ENCODE measurements at regions not wholly inside any gene's neighbourhood (a gene's known extent, or its start where the extent isn't known, plus 50 kb on each side); places are given as distances from the start of the nearest gene placed in this dataset.

- Histone ChIP-seq H3K9me3 (ENCODE audit: control insufficient read depth in 2 of 2, low read length in 2 of 2) (no peaks in the 10 kb centered on the region), H3K27ac (ENCODE audit: low read depth in 2 of 2, low read length in 2 of 2) (no peak overlapping the region), H3K36me3 (ENCODE audit: control insufficient read depth in 2 of 2, insufficient read depth in 2 of 2, low read length in 2 of 2) (no peaks in the 10 kb centered on the region), H3K4me3 (ENCODE audit: low read length in 2 of 2) (no peak overlapping the region), H3K9ac (ENCODE audit: low read depth in 1 of 2, low read length in 2 of 2) (no peak overlapping the region), H3K4me1 (ENCODE audit: control insufficient read depth in 2 of 2, insufficient read depth in 2 of 2, low read length in 2 of 2) (no peaks in the 10 kb centered on the region), H3K27me3 (ENCODE audit: control insufficient read depth in 2 of 2, insufficient read depth in 2 of 2, low read length in 2 of 2) (no peaks in the 10 kb centered on the region)
These were observed 81.5 kb upstream of the CST7 start for GRCh38 chr20:24867556-24867955.

GRCh38 chr20:24868396-24868927 is 80.6 kb upstream of the CST7 start:
- no peak overlapping the region for H3K4me3 ChIP-seq (ENCODE audit: low read length in 2 of 2)
- no peaks in the 10 kb centered on the region for H3K9me3 ChIP-seq (ENCODE audit: control insufficient read depth in 2 of 2, low read length in 2 of 2)
- no peaks in the 10 kb centered on the region for H3K27me3 ChIP-seq (ENCODE audit: control insufficient read depth in 2 of 2, insufficient read depth in 2 of 2, low read length in 2 of 2)
- H3K27ac ChIP-seq (ENCODE audit: low read depth in 2 of 2, low read length in 2 of 2), result no peak overlapping the region
- no peaks in the 10 kb centered on the region for H3K4me1 ChIP-seq (ENCODE audit: control insufficient read depth in 2 of 2, insufficient read depth in 2 of 2, low read length in 2 of 2)
- no peaks in the 10 kb centered on the region for H3K36me3 ChIP-seq (ENCODE audit: control insufficient read depth in 2 of 2, insufficient read depth in 2 of 2, low read length in 2 of 2)
- H3K9ac ChIP-seq (ENCODE audit: low read depth in 1 of 2, low read length in 2 of 2), result no peak overlapping the region

GRCh38 chr20:24868959-24869358 is 80.1 kb upstream of the CST7 start:
- Histone ChIP-seq H3K4me3 (ENCODE audit: low read length in 2 of 2) (no peak overlapping the region), H3K9ac (ENCODE audit: low read depth in 1 of 2, low read length in 2 of 2) (no peak overlapping the region), H3K27me3 (ENCODE audit: control insufficient read depth in 2 of 2, insufficient read depth in 2 of 2, low read length in 2 of 2) (no peaks in the 10 kb centered on the region), H3K9me3 (ENCODE audit: control insufficient read depth in 2 of 2, low read length in 2 of 2) (no peaks in the 10 kb centered on the region), H3K27ac (ENCODE audit: low read depth in 2 of 2, low read length in 2 of 2) (no peak overlapping the region), H3K4me1 (ENCODE audit: control insufficient read depth in 2 of 2, insufficient read depth in 2 of 2, low read length in 2 of 2) (no peaks in the 10 kb centered on the region), H3K36me3 (ENCODE audit: control insufficient read depth in 2 of 2, insufficient read depth in 2 of 2, low read length in 2 of 2) (no peaks in the 10 kb centered on the region)

DNA sequence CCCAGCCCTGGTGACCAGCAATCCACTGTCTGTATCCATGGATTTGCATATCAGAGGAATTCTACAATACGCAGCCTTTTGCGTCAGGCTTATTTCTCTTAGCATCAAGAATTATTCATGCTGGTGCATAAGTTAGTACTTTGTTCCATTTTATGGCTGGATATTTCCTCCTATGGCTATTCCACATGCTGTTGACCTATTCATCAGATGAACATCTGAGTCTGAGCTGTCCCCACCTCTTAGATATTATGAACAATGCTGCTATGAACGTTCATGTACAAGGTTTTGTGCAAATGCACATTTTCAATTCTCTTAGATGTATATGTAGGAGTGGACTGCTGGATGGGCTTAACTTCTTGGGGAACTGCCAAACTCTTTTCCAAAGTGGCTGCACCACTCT is 79.0 kb upstream of the CST7 start:
- no peaks in the 10 kb centered on the region for H3K36me3 ChIP-seq (ENCODE audit: control insufficient read depth in 2 of 2, insufficient read depth in 2 of 2, low read length in 2 of 2)
- H3K27me3 ChIP-seq (ENCODE audit: control insufficient read depth in 2 of 2, insufficient read depth in 2 of 2, low read length in 2 of 2), result no peaks in the 10 kb centered on the region
- H3K9me3 ChIP-seq (ENCODE audit: control insufficient read depth in 2 of 2, low read length in 2 of 2), result no peaks in the 10 kb centered on the region
- no peak overlapping the region for H3K4me3 ChIP-seq (ENCODE audit: low read length in 2 of 2)
- no peak overlapping the region for H3K27ac ChIP-seq (ENCODE audit: low read depth in 2 of 2, low read length in 2 of 2)
- H3K4me1 ChIP-seq (ENCODE audit: control insufficient read depth in 2 of 2, insufficient read depth in 2 of 2, low read length in 2 of 2), result no peaks in the 10 kb centered on the region
- no peak overlapping the region for H3K9ac ChIP-seq (ENCODE audit: low read depth in 1 of 2, low read length in 2 of 2)

DNA sequence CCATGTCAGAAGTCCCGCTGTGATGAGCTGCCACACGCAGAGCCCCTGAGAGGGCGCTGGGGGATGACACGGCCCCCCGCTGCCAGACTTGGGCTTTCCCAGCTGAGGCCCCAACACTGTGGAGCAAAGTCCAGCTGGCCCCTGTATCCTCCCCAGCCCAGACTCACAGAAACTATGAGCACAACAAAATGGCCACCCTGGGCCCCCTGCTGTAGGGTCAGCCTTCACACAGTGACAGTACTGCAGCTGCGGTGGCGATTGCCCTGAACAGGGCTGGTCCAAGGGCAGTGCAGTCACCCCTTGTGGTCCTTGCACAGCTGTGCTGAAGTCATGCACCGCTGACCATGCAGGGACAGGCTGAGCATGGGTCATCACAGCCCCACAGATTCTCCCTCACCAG is 78.2 kb upstream of the CST7 start:
- Histone ChIP-seq H3K27me3 (ENCODE audit: control insufficient read depth in 2 of 2, insufficient read depth in 2 of 2, low read length in 2 of 2) (no peaks in the 10 kb centered on the region), H3K9me3 (ENCODE audit: control insufficient read depth in 2 of 2, low read length in 2 of 2) (no peaks in the 10 kb centered on the region), H3K27ac (ENCODE audit: low read depth in 2 of 2, low read length in 2 of 2) (no peak overlapping the region), H3K4me1 (ENCODE audit: control insufficient read depth in 2 of 2, insufficient read depth in 2 of 2, low read length in 2 of 2) (no peaks in the 10 kb centered on the region), H3K36me3 (ENCODE audit: control insufficient read depth in 2 of 2, insufficient read depth in 2 of 2, low read length in 2 of 2) (no peaks in the 10 kb centered on the region), H3K9ac (ENCODE audit: low read depth in 1 of 2, low read length in 2 of 2) (no peak overlapping the region), H3K4me3 (ENCODE audit: low read length in 2 of 2) (no peak overlapping the region)

DNA sequence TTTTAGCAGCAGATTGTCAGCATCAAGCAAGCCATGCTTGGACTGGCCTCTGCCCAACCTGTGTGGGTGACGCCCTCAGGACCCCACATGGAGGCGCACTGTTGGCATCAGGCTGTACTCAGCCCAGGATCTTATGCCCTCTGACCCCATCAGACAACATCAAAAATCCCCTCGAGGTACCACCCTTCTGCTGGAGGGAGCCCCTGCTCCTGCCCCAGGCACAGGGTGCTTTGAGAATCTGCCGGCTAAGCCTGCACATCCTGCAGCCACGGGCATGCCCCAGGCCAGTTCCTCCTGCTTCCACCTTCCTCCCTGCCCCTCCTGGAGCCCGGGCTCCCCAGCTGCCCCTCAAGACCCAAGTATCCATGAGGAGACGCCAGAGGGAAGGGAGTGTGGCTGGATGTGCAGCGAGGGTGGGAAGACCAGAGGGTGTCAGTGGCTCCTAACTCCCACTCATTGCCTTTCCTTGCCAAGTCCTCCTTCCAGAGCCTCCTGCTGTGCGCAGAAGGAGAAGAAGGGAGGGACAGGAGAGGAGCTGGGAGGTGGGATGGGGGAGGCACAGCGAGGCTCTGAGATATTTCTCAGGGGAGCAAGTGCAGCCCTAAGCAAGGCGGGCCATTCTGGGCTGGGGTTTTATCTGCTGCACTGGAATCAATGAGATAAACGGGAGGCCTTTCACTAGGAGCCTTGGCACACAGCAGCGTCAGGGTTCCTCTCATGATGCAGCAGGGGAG is 77.4 kb upstream of the CST7 start:
- Histone ChIP-seq H3K27ac (ENCODE audit: low read depth in 2 of 2, low read length in 2 of 2) (no peak overlapping the region), H3K4me1 (ENCODE audit: control insufficient read depth in 2 of 2, insufficient read depth in 2 of 2, low read length in 2 of 2) (no peaks in the 10 kb centered on the region), H3K27me3 (ENCODE audit: control insufficient read depth in 2 of 2, insufficient read depth in 2 of 2, low read length in 2 of 2) (no peaks in the 10 kb centered on the region), H3K36me3 (ENCODE audit: control insufficient read depth in 2 of 2, insufficient read depth in 2 of 2, low read length in 2 of 2) (no peaks in the 10 kb centered on the region), H3K9me3 (ENCODE audit: control insufficient read depth in 2 of 2, low read length in 2 of 2) (no peaks in the 10 kb centered on the region), H3K4me3 (ENCODE audit: low read length in 2 of 2) (no peak overlapping the region), H3K9ac (ENCODE audit: low read depth in 1 of 2, low read length in 2 of 2) (no peak overlapping the region)

DNA sequence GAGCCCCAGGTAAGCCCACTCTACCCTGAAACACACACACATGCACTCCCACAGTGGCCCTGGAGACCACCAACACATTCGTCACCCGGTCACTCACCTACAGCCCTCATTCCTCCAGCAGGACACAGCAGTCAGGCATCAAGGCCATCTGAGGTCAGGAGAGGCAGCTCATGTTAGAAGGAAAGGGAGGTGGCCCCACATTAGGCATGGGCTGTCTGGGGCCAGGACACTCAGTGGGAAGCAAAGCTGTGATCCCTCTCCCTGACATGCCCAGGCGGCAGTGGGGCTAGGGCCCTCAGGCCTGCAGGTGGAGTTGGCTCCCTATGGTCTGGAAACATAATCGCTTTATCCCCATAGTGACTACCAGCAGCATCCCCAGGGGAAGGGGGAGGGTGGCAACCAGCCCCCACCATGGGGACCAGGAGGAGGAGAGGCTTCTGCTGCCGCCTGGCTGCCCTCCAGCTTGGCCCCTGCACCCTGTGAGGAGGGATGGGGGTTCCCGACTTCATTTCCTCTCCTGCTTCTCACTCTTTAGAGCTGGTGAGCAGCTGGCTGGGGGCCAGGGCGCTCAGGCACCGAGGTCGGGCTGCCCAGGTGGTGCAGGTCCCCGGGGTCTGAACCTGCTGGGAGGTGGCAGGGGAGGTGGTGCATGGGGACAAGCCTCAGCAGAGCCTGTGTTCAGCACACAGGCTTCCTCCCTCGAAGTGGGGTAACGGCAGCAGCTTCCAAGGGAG is 76.6 kb upstream of the CST7 start:
- Histone ChIP-seq H3K27me3 (ENCODE audit: control insufficient read depth in 2 of 2, insufficient read depth in 2 of 2, low read length in 2 of 2) (no peaks in the 10 kb centered on the region), H3K9me3 (ENCODE audit: control insufficient read depth in 2 of 2, low read length in 2 of 2) (no peaks in the 10 kb centered on the region), H3K27ac (ENCODE audit: low read depth in 2 of 2, low read length in 2 of 2) (no peak overlapping the region), H3K4me3 (ENCODE audit: low read length in 2 of 2) (no peak overlapping the region), H3K4me1 (ENCODE audit: control insufficient read depth in 2 of 2, insufficient read depth in 2 of 2, low read length in 2 of 2) (no peaks in the 10 kb centered on the region), H3K36me3 (ENCODE audit: control insufficient read depth in 2 of 2, insufficient read depth in 2 of 2, low read length in 2 of 2) (no peaks in the 10 kb centered on the region), H3K9ac (ENCODE audit: low read depth in 1 of 2, low read length in 2 of 2) (no peak overlapping the region)

- Histone ChIP-seq H3K4me3 (ENCODE audit: low read length in 2 of 2) (no peak overlapping the region), H3K9me3 (ENCODE audit: control insufficient read depth in 2 of 2, low read length in 2 of 2) (no peaks in the 10 kb centered on the region), H3K9ac (ENCODE audit: low read depth in 1 of 2, low read length in 2 of 2) (no peak overlapping the region), H3K27me3 (ENCODE audit: control insufficient read depth in 2 of 2, insufficient read depth in 2 of 2, low read length in 2 of 2) (no peaks in the 10 kb centered on the region), H3K27ac (ENCODE audit: low read depth in 2 of 2, low read length in 2 of 2) (no peak overlapping the region), H3K36me3 (ENCODE audit: control insufficient read depth in 2 of 2, insufficient read depth in 2 of 2, low read length in 2 of 2) (no peaks in the 10 kb centered on the region), H3K4me1 (ENCODE audit: control insufficient read depth in 2 of 2, insufficient read depth in 2 of 2, low read length in 2 of 2) (no peaks in the 10 kb centered on the region)
These were observed 75.9 kb upstream of the CST7 start for GRCh38 chr20:24873025-24873620.

DNA sequence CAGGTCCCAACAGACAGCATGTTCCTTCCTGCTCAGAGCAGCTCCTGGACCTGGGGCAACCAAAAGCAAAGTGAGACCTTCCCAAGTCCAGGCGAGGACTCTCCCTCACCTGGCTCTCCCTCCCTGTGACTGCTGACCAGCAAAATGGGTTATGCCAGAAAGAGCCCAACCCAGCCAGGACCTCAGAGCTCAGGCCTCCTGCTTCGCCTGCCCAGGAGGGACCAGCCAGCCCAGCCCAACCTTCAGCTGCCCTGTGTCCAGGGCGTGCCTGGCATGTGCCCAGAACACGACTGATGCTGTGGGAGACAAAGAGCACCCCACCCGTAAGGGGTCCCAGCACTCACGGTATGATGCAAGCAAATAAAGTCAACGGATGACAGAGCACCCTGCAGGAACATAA is 74.0 kb upstream of the CST7 start:
- Histone ChIP-seq H3K9ac (ENCODE audit: low read depth in 1 of 2, low read length in 2 of 2) (no peak overlapping the region), H3K27me3 (ENCODE audit: control insufficient read depth in 2 of 2, insufficient read depth in 2 of 2, low read length in 2 of 2) (no peaks in the 10 kb centered on the region), H3K9me3 (ENCODE audit: control insufficient read depth in 2 of 2, low read length in 2 of 2) (no peaks in the 10 kb centered on the region), H3K36me3 (ENCODE audit: control insufficient read depth in 2 of 2, insufficient read depth in 2 of 2, low read length in 2 of 2) (no peaks in the 10 kb centered on the region), H3K27ac (ENCODE audit: low read depth in 2 of 2, low read length in 2 of 2) (no peak overlapping the region), H3K4me3 (ENCODE audit: low read length in 2 of 2) (no peak overlapping the region), H3K4me1 (ENCODE audit: control insufficient read depth in 2 of 2, insufficient read depth in 2 of 2, low read length in 2 of 2) (no peaks in the 10 kb centered on the region)

GRCh38 chr20:24877652-24878051 is 71.4 kb upstream of the CST7 start:
- no peak overlapping the region for H3K27ac ChIP-seq (ENCODE audit: low read depth in 2 of 2, low read length in 2 of 2)
- no peaks in the 10 kb centered on the region for H3K4me1 ChIP-seq (ENCODE audit: control insufficient read depth in 2 of 2, insufficient read depth in 2 of 2, low read length in 2 of 2)
- H3K9ac ChIP-seq (ENCODE audit: low read depth in 1 of 2, low read length in 2 of 2), result no peak overlapping the region
- H3K27me3 ChIP-seq (ENCODE audit: control insufficient read depth in 2 of 2, insufficient read depth in 2 of 2, low read length in 2 of 2), result no peaks in the 10 kb centered on the region
- H3K9me3 ChIP-seq (ENCODE audit: control insufficient read depth in 2 of 2, low read length in 2 of 2), result no peaks in the 10 kb centered on the region
- H3K4me3 ChIP-seq (ENCODE audit: low read length in 2 of 2), result no peak overlapping the region
- no peaks in the 10 kb centered on the region for H3K36me3 ChIP-seq (ENCODE audit: control insufficient read depth in 2 of 2, insufficient read depth in 2 of 2, low read length in 2 of 2)

Data from mucosa of rectum (tissue), 2 donors.